Ascending aorta (tissue), 2 donors: ENCODE measurements at regions not wholly inside any gene's neighbourhood (a gene's known extent, or its start where the extent isn't known, plus 50 kb on each side); places are given as distances from the start of the nearest gene placed in this dataset.

Experiments used
- DNase-seq, 2 donors: peaks; one replicate each; pipeline ENCODE4 v3.0.0-alpha.2; 2019; ENCODE audit warnings: low spot score in 2 of 2
- H3K27ac ChIP-seq, 2 donors: fragments of 200-600 bp; sonication (generic); one replicate each; pipeline ENCODE4 v1.5.1; 2016 to 2017; ENCODE audit warnings: mild to moderate bottlenecking in 1 of 2
- H3K27me3 ChIP-seq: fragments of 200-600 bp; sonication (generic); one replicate; pipeline ENCODE4 v1.5.1; 2017
- H3K36me3 ChIP-seq, 2 donors: fragments of 200-600 bp; sonication (generic); one replicate each; pipeline ENCODE4 v1.5.1; 2016
- H3K4me1 ChIP-seq, 2 donors: fragments of 200-600 bp; sonication (generic); one replicate each; pipeline ENCODE4 v1.5.1; 2016 to 2017; ENCODE audit warnings: mild to moderate bottlenecking in 1 of 2
- H3K4me3 ChIP-seq, 2 donors: fragments of 200-600 bp; sonication (generic); one replicate each; pipeline ENCODE4 v1.5.1; 2016 to 2017; ENCODE audit warnings: mild to moderate bottlenecking in 1 of 2
- H3K9me3 ChIP-seq, 2 donors: fragments of 200-600 bp; sonication (generic); one replicate each; pipeline ENCODE4 v1.5.1; 2016
- intact Hi-C: fragments of 100-400 bp; cut with DNase I; formaldehyde crosslinking; loops from one replicate; pipeline ENCODE4 v1.15.1; 2023
- TF ChIP-seq, protein P1 (sequence below), 3 experiments: fragments of 200-600 bp in 2 of 3; fragments of 450-650 bp in 1 of 3; sonication (generic) in 2 of 3; IDR thresholded peaks; one replicate each; pipeline ENCODE4 v1.5.1; 2016 to 2019; ENCODE audit warnings: antibody characterized with exemption in 3 of 3, mild to moderate bottlenecking in 1 of 3, moderate library complexity in 1 of 3

DNA sequence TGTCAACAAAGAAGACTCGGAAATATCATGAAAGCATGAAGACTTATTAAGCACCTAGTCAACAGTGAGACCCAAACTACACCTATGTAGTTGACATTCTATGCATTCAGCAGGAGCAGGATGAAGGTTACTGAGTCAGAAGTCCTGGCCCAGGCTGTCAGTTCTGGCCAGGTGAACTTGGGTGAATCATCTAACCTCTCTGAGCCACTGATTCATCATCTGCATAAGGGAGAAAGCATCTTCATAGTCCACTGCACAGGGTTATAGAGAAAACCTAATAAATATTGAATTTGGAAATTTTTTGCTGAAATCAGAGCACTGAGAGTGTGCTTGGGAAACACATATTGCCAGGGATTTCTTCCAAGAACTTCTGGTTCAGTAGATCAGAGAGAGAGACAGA lies 296.0 kb upstream of the SFRP2 start:
- TF ChIP-seq, protein P1, sequence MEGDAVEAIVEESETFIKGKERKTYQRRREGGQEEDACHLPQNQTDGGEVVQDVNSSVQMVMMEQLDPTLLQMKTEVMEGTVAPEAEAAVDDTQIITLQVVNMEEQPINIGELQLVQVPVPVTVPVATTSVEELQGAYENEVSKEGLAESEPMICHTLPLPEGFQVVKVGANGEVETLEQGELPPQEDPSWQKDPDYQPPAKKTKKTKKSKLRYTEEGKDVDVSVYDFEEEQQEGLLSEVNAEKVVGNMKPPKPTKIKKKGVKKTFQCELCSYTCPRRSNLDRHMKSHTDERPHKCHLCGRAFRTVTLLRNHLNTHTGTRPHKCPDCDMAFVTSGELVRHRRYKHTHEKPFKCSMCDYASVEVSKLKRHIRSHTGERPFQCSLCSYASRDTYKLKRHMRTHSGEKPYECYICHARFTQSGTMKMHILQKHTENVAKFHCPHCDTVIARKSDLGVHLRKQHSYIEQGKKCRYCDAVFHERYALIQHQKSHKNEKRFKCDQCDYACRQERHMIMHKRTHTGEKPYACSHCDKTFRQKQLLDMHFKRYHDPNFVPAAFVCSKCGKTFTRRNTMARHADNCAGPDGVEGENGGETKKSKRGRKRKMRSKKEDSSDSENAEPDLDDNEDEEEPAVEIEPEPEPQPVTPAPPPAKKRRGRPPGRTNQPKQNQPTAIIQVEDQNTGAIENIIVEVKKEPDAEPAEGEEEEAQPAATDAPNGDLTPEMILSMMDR (IDR thresholded peaks at IDR 0.05): no peak
- no peaks in the 10 kb centered on the region for H3K27me3 ChIP-seq
- H3K4me1 ChIP-seq: no peaks in the 10 kb centered on the region
- no peak overlapping the region for H3K4me3 ChIP-seq
- H3K9me3 ChIP-seq: no peaks in the 10 kb centered on the region
- intact Hi-C loops: no loop called here
- no peaks in the 10 kb centered on the region for H3K36me3 ChIP-seq
- DNase-seq: no peak
- H3K27ac ChIP-seq: no peak overlapping the region

DNA sequence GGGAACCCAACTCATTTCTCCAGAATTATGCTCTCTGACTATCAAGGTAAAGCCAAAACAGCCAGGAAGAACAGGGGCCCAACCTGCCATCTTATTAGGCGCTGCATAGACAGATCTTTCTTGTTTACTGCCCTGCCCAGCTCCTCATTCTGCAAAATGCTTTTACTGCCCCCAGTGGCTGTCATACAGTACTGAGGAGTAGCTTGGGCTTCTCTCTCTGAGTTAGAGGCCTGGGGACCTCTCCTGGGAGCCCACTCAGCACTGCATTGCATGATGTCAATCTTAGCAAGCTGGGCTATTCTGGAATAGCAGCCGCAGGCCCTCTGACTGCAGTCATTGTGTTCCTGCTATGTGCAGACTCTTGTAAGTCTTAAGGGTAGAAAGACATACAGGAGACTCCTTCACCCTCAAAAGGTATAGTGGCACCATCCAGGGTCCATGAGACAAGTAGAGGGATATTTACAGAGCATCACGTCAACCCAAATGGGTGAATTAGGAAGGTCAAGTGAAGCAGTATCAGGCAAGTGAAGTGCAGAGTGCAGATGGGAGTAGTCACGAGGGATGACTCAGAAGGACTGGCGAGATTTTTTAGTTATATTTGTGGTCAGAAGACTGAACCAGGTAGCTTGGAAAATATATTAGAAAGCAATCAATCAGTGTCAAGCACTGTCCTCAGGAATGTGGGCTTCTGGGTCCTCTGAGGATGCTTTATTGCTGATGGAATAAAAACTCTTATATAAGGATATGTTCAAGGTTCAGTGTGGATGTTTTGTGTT lies 294.1 kb upstream of the SFRP2 start:
- Histone ChIP-seq H3K36me3 (no peaks in the 10 kb centered on the region), H3K4me3 (no peak overlapping the region), H3K27me3 (no peaks in the 10 kb centered on the region), H3K27ac (no peak overlapping the region), H3K4me1 (no peaks in the 10 kb centered on the region), H3K9me3 (no peaks in the 10 kb centered on the region)
- DNase-seq: no peak
- TF ChIP-seq, protein P1 (IDR thresholded peaks at IDR 0.05): no peak
- intact Hi-C loops: no loop called here

DNA sequence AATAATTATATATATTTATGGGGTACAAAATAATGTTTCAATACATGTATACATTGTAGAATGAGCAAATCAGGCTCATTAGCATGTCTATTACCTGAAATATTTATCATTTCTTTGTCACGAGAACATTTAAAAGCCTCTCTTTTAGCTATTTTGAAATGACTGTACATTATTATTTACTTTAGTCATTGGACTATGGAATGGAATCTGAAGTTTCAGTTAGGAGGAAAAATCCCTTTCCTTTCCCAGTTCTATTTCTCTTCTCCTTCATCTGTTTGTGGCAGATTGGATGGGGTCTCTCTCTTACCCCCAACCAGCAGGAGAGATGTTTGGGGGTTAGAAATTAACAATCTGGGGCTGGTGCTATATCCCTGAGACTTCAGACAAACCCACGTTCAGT lies 292.5 kb upstream of the SFRP2 start:
- TF ChIP-seq, protein P1 (IDR thresholded peaks at IDR 0.05): no peak
- Histone ChIP-seq H3K36me3 (no peaks in the 10 kb centered on the region), H3K27ac (no peak overlapping the region), H3K27me3 (no peaks in the 10 kb centered on the region), H3K4me3 (no peak overlapping the region), H3K4me1 (no peaks in the 10 kb centered on the region), H3K9me3 (no peaks in the 10 kb centered on the region)
- DNase-seq: no peak
- intact Hi-C loops: no loop called here

DNA sequence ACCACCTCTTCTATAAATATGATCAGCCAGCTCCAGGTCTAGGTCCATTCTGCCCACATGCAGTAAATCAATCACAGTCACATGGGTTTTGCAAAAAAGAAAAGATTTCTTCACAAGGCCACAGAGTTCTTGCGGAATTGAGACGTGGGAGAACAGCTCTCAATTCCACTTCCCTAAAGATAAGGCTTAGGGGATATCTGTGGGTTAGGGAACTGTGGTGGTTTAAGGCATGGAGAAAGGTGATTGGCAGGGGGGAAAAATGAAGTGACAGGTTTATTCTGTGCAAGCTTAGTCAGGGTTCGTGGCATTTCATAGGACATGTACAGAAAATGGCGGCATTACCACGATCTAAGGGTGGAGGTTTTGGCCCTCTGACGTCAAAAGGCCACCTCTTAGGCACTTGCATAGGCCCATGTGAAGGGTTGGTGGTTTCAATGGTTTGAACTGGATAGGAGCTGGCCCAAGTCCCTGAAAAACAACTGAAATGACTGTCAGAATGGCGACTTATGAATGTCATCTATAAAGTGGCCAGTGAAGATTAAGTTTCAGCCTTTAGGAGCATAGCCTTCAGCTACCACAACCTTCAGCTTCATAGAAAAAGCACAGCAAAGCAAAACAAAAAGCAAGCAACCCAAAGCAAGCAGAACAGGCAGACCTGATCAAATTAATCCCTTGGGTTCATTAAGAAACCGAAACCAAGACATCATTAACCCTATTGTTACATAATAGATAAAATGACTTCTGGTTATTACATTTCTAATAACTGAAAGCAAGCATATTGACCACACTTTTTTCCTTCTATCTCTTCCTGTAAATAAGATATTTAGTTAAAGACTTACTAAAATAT lies 289.8 kb upstream of the SFRP2 start:
- DNase-seq: no peak
- Histone ChIP-seq H3K9me3 (no peaks in the 10 kb centered on the region), H3K27ac (no peak overlapping the region), H3K4me1 (no peaks in the 10 kb centered on the region), H3K4me3 (no peak overlapping the region), H3K27me3 (no peaks in the 10 kb centered on the region), H3K36me3 (no peaks in the 10 kb centered on the region)
- TF ChIP-seq, protein P1 (IDR thresholded peaks at IDR 0.05): no peak
- intact Hi-C loops: no loop called here

DNA sequence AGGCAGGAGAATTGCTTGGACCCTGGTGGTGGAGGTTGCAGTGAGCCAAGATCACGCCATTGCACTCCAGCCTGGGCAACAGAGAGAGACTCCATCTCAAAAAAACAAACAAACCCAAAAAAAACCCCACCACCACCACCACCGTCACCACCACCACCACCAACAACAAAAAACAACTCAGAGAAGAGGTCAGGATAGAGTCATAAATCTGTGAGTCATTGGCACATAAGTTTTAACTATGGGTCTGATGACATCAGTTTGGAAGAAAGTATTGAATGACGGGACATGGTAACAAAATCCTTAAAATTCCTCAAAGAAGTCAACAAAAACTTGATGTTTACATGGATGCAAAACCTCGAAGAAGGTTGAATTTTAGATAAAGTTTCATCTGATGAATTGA lies 288.0 kb upstream of the SFRP2 start:
- no peak overlapping the region for H3K27ac ChIP-seq
- H3K9me3 ChIP-seq: no peaks in the 10 kb centered on the region
- no peaks in the 10 kb centered on the region for H3K27me3 ChIP-seq
- no peaks in the 10 kb centered on the region for H3K4me1 ChIP-seq
- TF ChIP-seq, protein P1 (IDR thresholded peaks at IDR 0.05): no peak
- H3K36me3 ChIP-seq: no peaks in the 10 kb centered on the region
- no peak overlapping the region for H3K4me3 ChIP-seq
- no peak for DNase-seq
- intact Hi-C loops: no loop called here
